HG02678 (cell line): ENCODE measurements at regions not wholly inside any gene's neighbourhood (a gene's known extent, or its start where the extent isn't known, plus 50 kb on each side); places are given as distances from the start of the nearest gene placed in this dataset.
"Not testable (repeated sequence)": the region's sequence is repeated elsewhere in the genome, so short reads cannot be mapped to it uniquely, and the experiment has no call there.

Source experiments
- ATAC-seq: cut with Tn5 transposase; IDR thresholded peaks from one replicate; pipeline ENCODE4 v1.9.1; 2021; ENCODE audit warnings: mild to moderate bottlenecking, moderate library complexity; ENCODE audit not compliant: unreplicated experiment

- no peak for ATAC-seq
Observed at GRCh38 chr6:97876711-97877110, 593.7 kb upstream of the MMS22L start.

- no peak for ATAC-seq
Observed at GRCh38 chr6:97882755-97883154, 599.7 kb upstream of the MMS22L start.

GRCh38 chr6:97885325-97885724 is 602.3 kb upstream of the MMS22L start:
- ATAC-seq = no peak

GRCh38 chr6:97885828-97886227 is 602.8 kb upstream of the MMS22L start:
- no peak for ATAC-seq

- no peak for ATAC-seq
Observed at GRCh38 chr6:97901531-97901930, 618.5 kb upstream of the MMS22L start.

GRCh38 chr6:97909380-97909779 is 626.4 kb upstream of the MMS22L start:
- ATAC-seq = no peak

GRCh38 chr6:97913721-97914120 is 630.7 kb upstream of the MMS22L start:
- no peak for ATAC-seq

GRCh38 chr6:97914912-97915311 is 631.9 kb upstream of the MMS22L start:
- ATAC-seq = no peak

GRCh38 chr6:97915537-97915936 is 632.5 kb upstream of the MMS22L start:
- ATAC-seq = no peak

GRCh38 chr6:97917369-97917768 is 634.4 kb upstream of the MMS22L start:
- ATAC-seq = no peak

- ATAC-seq = no peak
Observed at GRCh38 chr6:97919046-97919445, 636.0 kb upstream of the MMS22L start.

GRCh38 chr6:97919631-97920030 is 636.6 kb upstream of the MMS22L start:
- ATAC-seq = no peak

- no peak for ATAC-seq
Observed at GRCh38 chr6:97923249-97923648, 640.2 kb upstream of the MMS22L start.

GRCh38 chr6:97925504-97925903 is 642.5 kb upstream of the MMS22L start:
- ATAC-seq = no peak

- no peak for ATAC-seq
Observed at GRCh38 chr6:97939440-97940168, 656.6 kb upstream of the MMS22L start.

- ATAC-seq = no peak
Observed at GRCh38 chr6:97947841-97948240, 664.8 kb upstream of the MMS22L start.

GRCh38 chr6:97958134-97958533 is 675.1 kb upstream of the MMS22L start:
- ATAC-seq = no peak

GRCh38 chr6:97963193-97963592 is 680.2 kb upstream of the MMS22L start:
- ATAC-seq = no peak

- ATAC-seq = no peak
Observed at GRCh38 chr6:97969065-97969464, 686.0 kb upstream of the MMS22L start.

GRCh38 chr6:97977084-97977483 is 694.1 kb upstream of the MMS22L start:
- no peak for ATAC-seq

- ATAC-seq = no peak
Observed at GRCh38 chr6:97978855-97979271, 695.8 kb upstream of the MMS22L start.

GRCh38 chr6:97979285-97979684 is 696.3 kb upstream of the MMS22L start:
- not testable (repeated sequence) for ATAC-seq

- no peak for ATAC-seq
Observed at GRCh38 chr6:97989451-97989850, 706.4 kb upstream of the MMS22L start.
